H9 (cell line): ENCODE measurements at regions not wholly inside any gene's neighbourhood (a gene's known extent, or its start where the extent isn't known, plus 50 kb on each side); places are given as distances from the start of the nearest gene placed in this dataset.

ENCODE experiments used
- DNase-seq: peaks from one replicate; pipeline ENCODE4 v3.0.0-alpha.2; 2017
- H2AFZ ChIP-seq: one replicate; pipeline ENCODE4 v1.6.1; 2013; ENCODE audit warnings: mild to moderate bottlenecking, low read length, control low read depth, moderate library complexity
- H2AK5ac ChIP-seq: 2 replicates; pipeline ENCODE4 v1.6.1; 2013; ENCODE audit warnings: low read length, control low read depth, mixed read lengths; ENCODE audit not compliant: insufficient read length
- H2BK120ac ChIP-seq: one replicate; pipeline ENCODE4 v1.6.1; 2013; ENCODE audit warnings: low read depth, mild to moderate bottlenecking, low read length, control low read depth, inconsistent platforms; ENCODE audit not compliant: poor library complexity, severe bottlenecking
- H2BK12ac ChIP-seq: 2 replicates; pipeline ENCODE4 v1.6.1; 2013; ENCODE audit warnings: low read length, control low read depth, mixed read lengths, low read depth; ENCODE audit not compliant: insufficient read length
- H2BK15ac ChIP-seq: 2 replicates; pipeline ENCODE4 v1.6.1; 2013; ENCODE audit warnings: low read depth, low read length, control low read depth
- H2BK20ac ChIP-seq: one replicate; pipeline ENCODE4 v1.6.1; 2013; ENCODE audit warnings: low read depth, mild to moderate bottlenecking, low read length, control low read depth, inconsistent platforms; ENCODE audit not compliant: poor library complexity, severe bottlenecking
- H2BK5ac ChIP-seq: 2 replicates; pipeline ENCODE4 v1.6.1; 2013; ENCODE audit warnings: low read length, control low read depth, mixed read lengths; ENCODE audit not compliant: insufficient read length
- H3K14ac ChIP-seq: 2 replicates; pipeline ENCODE4 v1.6.1; 2013; ENCODE audit warnings: low read length, control low read depth; ENCODE audit not compliant: insufficient read depth
- H3K18ac ChIP-seq: 2 replicates; pipeline ENCODE4 v1.6.1; 2013; ENCODE audit warnings: low read depth, mild to moderate bottlenecking, mixed read lengths, low read length, control low read depth; ENCODE audit not compliant: insufficient read length
- H3K23ac ChIP-seq: 2 replicates; pipeline ENCODE4 v1.6.1; 2013; ENCODE audit warnings: low read length, control low read depth, mixed read lengths, low read depth; ENCODE audit not compliant: insufficient read length
- H3K23me2 ChIP-seq: 2 replicates; pipeline ENCODE4 v1.6.1; 2013; ENCODE audit warnings: low read depth, mild to moderate bottlenecking, mixed read lengths, low read length, control low read depth; ENCODE audit not compliant: insufficient read length, poor library complexity, severe bottlenecking
- H3K27ac ChIP-seq: 2 replicates; pipeline ENCODE4 v1.5.1; 2013; ENCODE audit warnings: low read length, control low read depth, mixed read lengths, low read depth; ENCODE audit not compliant: insufficient read length
- H3K27me3 ChIP-seq: 2 replicates; pipeline ENCODE4 v1.6.1; 2013; ENCODE audit warnings: low read length, control low read depth, inconsistent platforms; ENCODE audit not compliant: insufficient read depth
- H3K4ac ChIP-seq: 2 replicates; pipeline ENCODE4 v1.6.1; 2013; ENCODE audit warnings: low read depth, mild to moderate bottlenecking, control low read depth, inconsistent platforms, low read length, moderate library complexity
- H3K4me1 ChIP-seq: 2 replicates; pipeline ENCODE4 v1.6.1; 2013; ENCODE audit warnings: low read length, control low read depth, inconsistent platforms; ENCODE audit not compliant: insufficient read depth
- H3K4me2 ChIP-seq: 2 replicates; pipeline ENCODE4 v1.6.1; 2013; ENCODE audit warnings: low read length, control low read depth, mixed read lengths; ENCODE audit not compliant: insufficient read length, insufficient read depth
- H3K56ac ChIP-seq: 2 replicates; pipeline ENCODE4 v1.6.1; 2013; ENCODE audit warnings: low read depth, mild to moderate bottlenecking, mixed read lengths, low read length, control low read depth; ENCODE audit not compliant: insufficient read length
- H3K79me1 ChIP-seq: 2 replicates; pipeline ENCODE4 v1.6.1; 2013; ENCODE audit warnings: low read depth, mild to moderate bottlenecking, moderate library complexity, low read length, control low read depth, inconsistent platforms; ENCODE audit not compliant: insufficient read depth, poor library complexity, severe bottlenecking
- H3K79me2 ChIP-seq: 2 replicates; pipeline ENCODE4 v1.6.1; 2013; ENCODE audit warnings: low read length, control low read depth, inconsistent platforms; ENCODE audit not compliant: insufficient read depth
- H3K9ac ChIP-seq: 2 replicates; pipeline ENCODE4 v1.6.1; 2013; ENCODE audit warnings: low read length, control low read depth, mixed read lengths; ENCODE audit not compliant: insufficient read length; ENCODE audit errors: extremely low read depth
- H3K9me3 ChIP-seq: one replicate; pipeline ENCODE4 v1.6.1; 2013; ENCODE audit warnings: low read depth, low read length, inconsistent platforms; ENCODE audit not compliant: control insufficient read depth
- H3T11ph ChIP-seq: one replicate; pipeline ENCODE4 v1.6.1; 2013; ENCODE audit warnings: mild to moderate bottlenecking, low read length, control low read depth, inconsistent platforms
- H4K20me1 ChIP-seq: one replicate; pipeline ENCODE4 v1.6.1; 2013; ENCODE audit not compliant: control insufficient read depth, insufficient read length, insufficient read depth
- H4K5ac ChIP-seq: 2 replicates; pipeline ENCODE4 v1.6.1; 2013; ENCODE audit warnings: low read depth, mild to moderate bottlenecking, mixed read lengths, low read length, control low read depth; ENCODE audit not compliant: insufficient read length
- H4K8ac ChIP-seq: replicated peaks from 2 replicates; pipeline ENCODE4 v1.6.1; 2013; ENCODE audit warnings: low read length, control low read depth, mixed read lengths, low read depth; ENCODE audit not compliant: insufficient read length
- H4K91ac ChIP-seq: 2 replicates; pipeline ENCODE4 v1.6.1; 2013; ENCODE audit warnings: low read depth, mild to moderate bottlenecking, moderate library complexity, mixed read lengths, low read length, control low read depth; ENCODE audit not compliant: insufficient read length
- H3K27ac Mint-ChIP-seq, 3 experiments: 2 replicates in 2 of 3; 3 replicates in 1 of 3; pipeline ENCODE4 v1.8.0; 2020 to 2021; ENCODE audit warnings: mixed read lengths in 3 of 3, mild to moderate bottlenecking in 1 of 3, moderate library complexity in 1 of 3
- H3K27me3 Mint-ChIP-seq: 2 replicates; pipeline ENCODE4 v1.8.0; 2021; ENCODE audit warnings: low read depth, mild to moderate bottlenecking, moderate library complexity, mixed read lengths
- H3K36me3 Mint-ChIP-seq, 3 experiments: 2 replicates in 2 of 3; 3 replicates in 1 of 3; pipeline ENCODE4 v1.8.0; 2020 to 2021; ENCODE audit warnings: low read depth in 3 of 3, mixed read lengths in 3 of 3; ENCODE audit not compliant: insufficient read depth in 1 of 3
- H3K4me1 Mint-ChIP-seq, 2 experiments: 2 replicates each; pipeline ENCODE4 v1.8.0; 2020; ENCODE audit warnings: mixed read lengths in 2 of 2
- H3K4me3 Mint-ChIP-seq, 2 experiments: 2 replicates in 1 of 2; 3 replicates in 1 of 2; pipeline ENCODE4 v1.8.0; 2020 to 2021; ENCODE audit warnings: mild to moderate bottlenecking in 2 of 2, mixed read lengths in 2 of 2, moderate library complexity in 1 of 2
- H3K9me3 Mint-ChIP-seq, 2 experiments: 2 replicates in 1 of 2; 3 replicates in 1 of 2; pipeline ENCODE4 v1.8.0; 2020; ENCODE audit warnings: mild to moderate bottlenecking in 2 of 2, mixed read lengths in 2 of 2, moderate library complexity in 1 of 2
- WGBS: extraction: QIAGEN DNeasy Blood & Tissue Kit; methylation state at CpG from one replicate; pipeline ENCODE4 v1.1.7; 2013; ENCODE audit warnings: missing lambda C conversion rate, low lambda C conversion rate, mixed read lengths; ENCODE audit not compliant: insufficient read length; ENCODE audit errors: extremely low coverage; 5-methylcytosine and 5-hydroxymethylcytosine counted together
- TF ChIP-seq, protein P1 (sequence below): fragments of 200-600 bp; sonication (generic); conservative IDR thresholded peaks from 3 replicates; pipeline ENCODE4 v1.8.0; 2021; ENCODE audit warnings: antibody characterized with exemption, mild to moderate bottlenecking

DNA sequence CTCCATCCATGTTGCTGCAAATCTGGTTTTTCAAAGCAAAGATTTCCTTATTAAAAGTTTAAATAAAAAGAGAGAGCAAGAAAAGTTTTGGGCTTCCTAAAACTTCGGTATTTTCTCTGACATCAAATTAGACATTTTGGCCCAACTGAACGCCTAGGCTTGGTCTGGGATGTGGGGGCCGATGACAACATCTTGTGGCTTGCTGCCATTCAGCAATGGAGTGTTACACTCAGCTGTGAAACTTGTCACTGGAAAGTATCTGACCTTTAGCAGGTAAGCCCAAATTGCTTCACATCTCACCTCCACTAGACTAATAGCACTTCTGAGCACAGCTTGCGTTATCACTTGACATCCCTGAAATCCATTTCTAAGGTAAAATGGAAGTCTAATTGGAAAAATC is 320.6 kb downstream of the GATA3 start:
- H3K79me1 ChIP-seq = no peaks in the 10 kb centered on the region
- no peaks in the 10 kb centered on the region for H4K20me1 ChIP-seq
- no peaks in the 10 kb centered on the region for H3K9me3 ChIP-seq
- H3T11ph ChIP-seq = no peak overlapping the region
- no peak overlapping the region for H3K4ac ChIP-seq
- Mint-ChIP-seq H3K4me1 (peaks cover 15 to 18% of the 10 kb centered on the region in 2 experiments), H3K27me3 (peaks cover 2% of the 10 kb centered on the region; the same call in 1 of the 2 replicates), H3K4me3 (no peak overlapping the region), H3K9me3 (no peaks in the 10 kb centered on the region), H3K27ac (no peak overlapping the region), H3K36me3 (no peaks in the 10 kb centered on the region)
- no peak overlapping the region for H3K9ac ChIP-seq
- peaks cover 4% of the 10 kb centered on the region; the same call in 1 of the 2 replicates for H3K4me1 ChIP-seq
- no peak overlapping the region for H3K18ac ChIP-seq
- no peak for DNase-seq
- H3K79me2 ChIP-seq = no peaks in the 10 kb centered on the region
- no CpG with 5 or more reads among the region's 4 CpGs for WGBS
- H3K27me3 ChIP-seq = no peaks in the 10 kb centered on the region
- H3K4me2 ChIP-seq = no peak overlapping the region
- no peak overlapping the region for H2BK5ac ChIP-seq
- no peak overlapping the region for H4K91ac ChIP-seq
- no peak overlapping the region for H2AFZ ChIP-seq
- no peak overlapping the region for H3K14ac ChIP-seq
- H2BK12ac ChIP-seq = no peak overlapping the region
- H3K27ac ChIP-seq = no peak overlapping the region
- H2BK20ac ChIP-seq = no peak overlapping the region
- no peak overlapping the region for H2AK5ac ChIP-seq
- H4K5ac ChIP-seq = no peak overlapping the region
- no peaks in the 10 kb centered on the region for H3K23me2 ChIP-seq
- no peak overlapping the region for H2BK15ac ChIP-seq
- TF ChIP-seq, protein P1, sequence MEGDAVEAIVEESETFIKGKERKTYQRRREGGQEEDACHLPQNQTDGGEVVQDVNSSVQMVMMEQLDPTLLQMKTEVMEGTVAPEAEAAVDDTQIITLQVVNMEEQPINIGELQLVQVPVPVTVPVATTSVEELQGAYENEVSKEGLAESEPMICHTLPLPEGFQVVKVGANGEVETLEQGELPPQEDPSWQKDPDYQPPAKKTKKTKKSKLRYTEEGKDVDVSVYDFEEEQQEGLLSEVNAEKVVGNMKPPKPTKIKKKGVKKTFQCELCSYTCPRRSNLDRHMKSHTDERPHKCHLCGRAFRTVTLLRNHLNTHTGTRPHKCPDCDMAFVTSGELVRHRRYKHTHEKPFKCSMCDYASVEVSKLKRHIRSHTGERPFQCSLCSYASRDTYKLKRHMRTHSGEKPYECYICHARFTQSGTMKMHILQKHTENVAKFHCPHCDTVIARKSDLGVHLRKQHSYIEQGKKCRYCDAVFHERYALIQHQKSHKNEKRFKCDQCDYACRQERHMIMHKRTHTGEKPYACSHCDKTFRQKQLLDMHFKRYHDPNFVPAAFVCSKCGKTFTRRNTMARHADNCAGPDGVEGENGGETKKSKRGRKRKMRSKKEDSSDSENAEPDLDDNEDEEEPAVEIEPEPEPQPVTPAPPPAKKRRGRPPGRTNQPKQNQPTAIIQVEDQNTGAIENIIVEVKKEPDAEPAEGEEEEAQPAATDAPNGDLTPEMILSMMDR = no peak
- no peak overlapping the region for H3K56ac ChIP-seq
- H2BK120ac ChIP-seq = no peak overlapping the region
- H4K8ac ChIP-seq = no peak overlapping the region
- H3K23ac ChIP-seq = no peak overlapping the region
